ENCODE measurements at regions not wholly inside any gene's neighbourhood (a gene's known extent, or its start where the extent isn't known, plus 50 kb on each side); places are given as distances from the start of the nearest gene placed in this dataset.

DNA sequence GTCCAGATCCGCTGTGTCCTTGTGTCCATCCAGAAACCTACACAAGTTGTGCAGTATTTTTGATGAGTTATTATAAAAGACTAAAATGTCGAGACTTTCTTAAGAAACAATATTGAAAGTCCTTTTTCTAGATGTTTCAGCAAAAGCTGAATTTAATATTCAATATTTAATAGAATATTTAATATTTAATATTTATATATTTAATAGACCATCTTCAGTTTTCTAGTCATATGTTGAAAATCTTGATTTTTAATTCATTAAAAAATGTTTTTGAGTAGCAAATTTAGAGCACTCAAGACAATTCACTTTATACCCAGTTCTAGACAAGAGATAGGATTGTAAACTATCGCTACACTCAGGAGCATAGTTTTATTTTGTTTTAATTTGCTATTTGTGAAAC lies 447.8 kb downstream of the SLITRK5 start:
- Histone ChIP-seq H3K27me3 (ENCODE audit: insufficient read depth, insufficient read length) (no peaks in the 10 kb centered on the region), H3K9ac (ENCODE audit: insufficient read length, low read depth) (no peak overlapping the region), H3K4me1 (ENCODE audit: insufficient read depth, insufficient read length) (no peaks in the 10 kb centered on the region), H3K36me3 (ENCODE audit: insufficient read depth, insufficient read length, low read length) (no peaks in the 10 kb centered on the region), H3K4me3 (ENCODE audit: insufficient read length, low read depth) (no peak overlapping the region), H3K9me3 (ENCODE audit: insufficient read depth, low read length) (no peaks in the 10 kb centered on the region)
- DNase-seq (ENCODE audit: low read depth, low spot score): no peak
- TF ChIP-seq YY1 (IDR thresholded peaks at IDR 0.05; ENCODE audit: insufficient read depth, insufficient read length) (no peak), SUZ12 (IDR thresholded peaks at IDR 0.05; ENCODE audit: extremely low read depth, insufficient read depth, insufficient read length) (no peak), ZNF274 (IDR thresholded peaks at IDR 0.05; ENCODE audit: low read depth, low read length) (no peak)

DNA sequence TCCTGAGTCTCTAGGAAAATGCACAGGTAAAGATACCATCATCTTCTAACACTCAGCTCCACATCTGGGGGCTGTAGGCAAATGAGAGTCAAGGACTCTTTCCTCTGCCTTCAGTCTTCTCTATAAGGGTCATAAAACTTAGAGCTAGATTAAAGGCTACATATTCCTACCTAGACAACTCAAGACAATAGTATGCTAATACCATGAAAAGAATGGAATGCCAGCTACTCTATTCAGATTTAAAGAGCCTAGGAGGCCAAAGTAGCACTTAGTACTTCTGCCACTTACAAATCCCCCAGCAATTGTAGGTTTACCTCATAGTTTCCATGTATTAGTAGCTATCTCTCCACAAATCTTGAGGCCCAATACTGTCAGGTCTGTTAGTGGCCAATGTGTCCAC lies 453.0 kb downstream of the SLITRK5 start:
- DNase-seq (ENCODE audit: low read depth, low spot score): peak; percentile 6
- no peaks in the 10 kb centered on the region for H3K27me3 ChIP-seq (ENCODE audit: insufficient read depth, insufficient read length)
- TF ChIP-seq ZNF274 (IDR thresholded peaks at IDR 0.05; ENCODE audit: low read depth, low read length) (no peak), SUZ12 (IDR thresholded peaks at IDR 0.05; ENCODE audit: extremely low read depth, insufficient read depth, insufficient read length) (no peak), YY1 (IDR thresholded peaks at IDR 0.05; ENCODE audit: insufficient read depth, insufficient read length) (no peak)

GRCh38 chr13:88125055-88125454 lies 453.9 kb downstream of the SLITRK5 start:
- no peak overlapping the region for H3K4me3 ChIP-seq (ENCODE audit: insufficient read length, low read depth)
- H3K27me3 ChIP-seq (ENCODE audit: insufficient read depth, insufficient read length): no peaks in the 10 kb centered on the region
- H3K4me1 ChIP-seq (ENCODE audit: insufficient read depth, insufficient read length): no peaks in the 10 kb centered on the region
- TF ChIP-seq SUZ12 (IDR thresholded peaks at IDR 0.05; ENCODE audit: extremely low read depth, insufficient read depth, insufficient read length) (no peak), ZNF274 (IDR thresholded peaks at IDR 0.05; ENCODE audit: low read depth, low read length) (no peak), YY1 (IDR thresholded peaks at IDR 0.05; ENCODE audit: insufficient read depth, insufficient read length) (no peak)
- H3K9me3 ChIP-seq (ENCODE audit: insufficient read depth, low read length): no peaks in the 10 kb centered on the region
- no peaks in the 10 kb centered on the region for H3K36me3 ChIP-seq (ENCODE audit: insufficient read depth, insufficient read length, low read length)
- no peak overlapping the region for H3K9ac ChIP-seq (ENCODE audit: insufficient read length, low read depth)
- no peak for DNase-seq (ENCODE audit: low read depth, low spot score)

More for the DNA sequence above, 453.0 kb downstream of the SLITRK5 start:
- Histone ChIP-seq H3K9me3 (ENCODE audit: insufficient read depth, low read length) (no peaks in the 10 kb centered on the region), H3K36me3 (ENCODE audit: insufficient read depth, insufficient read length, low read length) (no peaks in the 10 kb centered on the region), H3K4me3 (ENCODE audit: insufficient read length, low read depth) (no peak overlapping the region), H3K4me1 (ENCODE audit: insufficient read depth, insufficient read length) (no peaks in the 10 kb centered on the region), H3K9ac (ENCODE audit: insufficient read length, low read depth) (no peak overlapping the region)

DNA sequence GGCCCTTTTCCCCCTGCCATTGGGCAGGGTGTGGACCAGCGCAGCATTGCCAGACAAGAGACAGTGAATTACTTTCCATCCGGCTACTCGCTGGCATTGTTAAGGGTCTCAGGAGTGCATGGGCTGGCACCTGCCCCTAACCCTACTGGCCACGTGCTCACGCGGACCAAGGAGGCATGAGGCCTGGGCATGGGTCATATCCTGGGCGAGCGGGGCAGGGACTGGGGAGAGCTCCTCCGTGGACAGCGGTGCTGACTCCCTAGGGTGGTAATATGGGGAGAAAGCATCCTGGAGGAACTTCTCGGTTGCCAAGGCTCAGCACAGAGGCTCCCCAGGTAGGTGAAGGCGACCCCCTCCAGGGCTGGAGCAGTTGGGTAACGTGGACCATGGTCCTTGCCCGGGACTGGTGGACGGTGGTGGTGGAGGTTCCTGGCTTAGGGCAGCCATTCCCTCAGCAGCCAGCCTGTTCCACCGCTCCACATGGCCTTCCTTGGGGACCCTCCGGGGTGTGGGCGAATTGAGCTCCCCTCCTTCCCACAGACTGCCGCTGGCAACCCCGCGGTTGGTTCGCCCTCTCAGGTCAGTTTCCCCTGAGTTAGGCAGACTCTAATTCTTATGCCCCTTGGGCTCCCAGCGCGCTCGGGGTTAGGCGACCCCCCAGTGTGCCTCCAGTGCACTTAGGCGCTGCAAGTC lies 465.1 kb downstream of the SLITRK5 start:
- TF ChIP-seq YY1 (IDR thresholded peaks at IDR 0.05; ENCODE audit: insufficient read depth, insufficient read length): no peak
- no peak for TF ChIP-seq ZNF274 (IDR thresholded peaks at IDR 0.05; ENCODE audit: low read depth, low read length)
- no peak for TF ChIP-seq SUZ12 (IDR thresholded peaks at IDR 0.05; ENCODE audit: extremely low read depth, insufficient read depth, insufficient read length)
- no peaks in the 10 kb centered on the region for H3K4me1 ChIP-seq (ENCODE audit: insufficient read depth, insufficient read length)
- DNase-seq (ENCODE audit: low read depth, low spot score): no peak

GRCh38 chr13:88142653-88143052 lies 471.5 kb downstream of the SLITRK5 start:
- Histone ChIP-seq H3K9ac (ENCODE audit: insufficient read length, low read depth) (no peak overlapping the region), H3K9me3 (ENCODE audit: insufficient read depth, low read length) (no peaks in the 10 kb centered on the region), H3K36me3 (ENCODE audit: insufficient read depth, insufficient read length, low read length) (no peaks in the 10 kb centered on the region), H3K4me1 (ENCODE audit: insufficient read depth, insufficient read length) (no peaks in the 10 kb centered on the region), H3K27me3 (ENCODE audit: insufficient read depth, insufficient read length) (no peaks in the 10 kb centered on the region), H3K4me3 (ENCODE audit: insufficient read length, low read depth) (no peak overlapping the region)
- no peak for DNase-seq (ENCODE audit: low read depth, low spot score)
- TF ChIP-seq SUZ12 (IDR thresholded peaks at IDR 0.05; ENCODE audit: extremely low read depth, insufficient read depth, insufficient read length): no peak
- TF ChIP-seq YY1 (IDR thresholded peaks at IDR 0.05; ENCODE audit: insufficient read depth, insufficient read length): no peak
- no peak for TF ChIP-seq ZNF274 (IDR thresholded peaks at IDR 0.05; ENCODE audit: low read depth, low read length)

More for the DNA sequence above, 465.1 kb downstream of the SLITRK5 start:
- Histone ChIP-seq H3K9ac (ENCODE audit: insufficient read length, low read depth) (no peak overlapping the region), H3K27me3 (ENCODE audit: insufficient read depth, insufficient read length) (no peaks in the 10 kb centered on the region), H3K36me3 (ENCODE audit: insufficient read depth, insufficient read length, low read length) (no peaks in the 10 kb centered on the region), H3K9me3 (ENCODE audit: insufficient read depth, low read length) (no peaks in the 10 kb centered on the region), H3K4me3 (ENCODE audit: insufficient read length, low read depth) (no peak overlapping the region)

GRCh38 chr13:88144580-88144979 lies 473.4 kb downstream of the SLITRK5 start:
- Histone ChIP-seq H3K27me3 (ENCODE audit: insufficient read depth, insufficient read length) (no peaks in the 10 kb centered on the region), H3K9ac (ENCODE audit: insufficient read length, low read depth) (no peak overlapping the region), H3K4me1 (ENCODE audit: insufficient read depth, insufficient read length) (no peaks in the 10 kb centered on the region), H3K4me3 (ENCODE audit: insufficient read length, low read depth) (no peak overlapping the region), H3K36me3 (ENCODE audit: insufficient read depth, insufficient read length, low read length) (no peaks in the 10 kb centered on the region), H3K9me3 (ENCODE audit: insufficient read depth, low read length) (no peaks in the 10 kb centered on the region)
- DNase-seq (ENCODE audit: low read depth, low spot score): no peak
- TF ChIP-seq ZNF274 (IDR thresholded peaks at IDR 0.05; ENCODE audit: low read depth, low read length) (no peak), YY1 (IDR thresholded peaks at IDR 0.05; ENCODE audit: insufficient read depth, insufficient read length) (no peak), SUZ12 (IDR thresholded peaks at IDR 0.05; ENCODE audit: extremely low read depth, insufficient read depth, insufficient read length) (no peak)

DNA sequence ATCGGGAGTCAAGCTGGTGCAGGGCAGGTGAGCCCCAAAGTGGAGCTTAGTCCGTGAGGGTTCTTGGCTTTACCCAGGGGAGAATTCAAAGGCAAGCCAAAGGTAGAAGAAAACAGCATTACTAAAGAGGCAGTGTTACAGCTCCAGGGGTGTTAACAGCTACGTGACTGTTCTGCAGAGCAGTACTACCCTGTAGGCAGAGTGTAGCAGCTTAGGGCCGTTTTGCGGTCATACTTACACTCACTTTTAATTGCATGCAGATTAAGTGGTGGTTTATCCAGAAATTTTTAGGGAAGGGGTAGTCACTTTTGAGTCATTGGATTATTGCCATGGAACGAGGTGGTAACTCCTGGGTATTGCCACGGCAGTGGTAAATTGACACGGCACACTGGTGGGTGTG lies 482.2 kb downstream of the SLITRK5 start:
- no peak overlapping the region for H3K9ac ChIP-seq (ENCODE audit: insufficient read length, low read depth)
- H3K27me3 ChIP-seq (ENCODE audit: insufficient read depth, insufficient read length): no peaks in the 10 kb centered on the region
- H3K9me3 ChIP-seq (ENCODE audit: insufficient read depth, low read length): no peaks in the 10 kb centered on the region
- DNase-seq (ENCODE audit: low read depth, low spot score): no peak
- TF ChIP-seq ZNF274 (IDR thresholded peaks at IDR 0.05; ENCODE audit: low read depth, low read length) (no peak), SUZ12 (IDR thresholded peaks at IDR 0.05; ENCODE audit: extremely low read depth, insufficient read depth, insufficient read length) (no peak), YY1 (IDR thresholded peaks at IDR 0.05; ENCODE audit: insufficient read depth, insufficient read length) (no peak)
- no peaks in the 10 kb centered on the region for H3K4me1 ChIP-seq (ENCODE audit: insufficient read depth, insufficient read length)
- no peaks in the 10 kb centered on the region for H3K36me3 ChIP-seq (ENCODE audit: insufficient read depth, insufficient read length, low read length)
- H3K4me3 ChIP-seq (ENCODE audit: insufficient read length, low read depth): no peak overlapping the region
